SH-SY5Y (cell line): ENCODE measurements at regions not wholly inside any gene's neighbourhood (a gene's known extent, or its start where the extent isn't known, plus 50 kb on each side); places are given as distances from the start of the nearest gene placed in this dataset.

ENCODE experiments used
- GATA2 ChIP-seq: IDR thresholded peaks from 2 replicates; pipeline ENCODE4 v1.6.1; 2011; ENCODE audit warnings: mild to moderate bottlenecking, low read depth, low read length
- GATA3 ChIP-seq: IDR thresholded peaks from 2 replicates; pipeline ENCODE4 v1.6.1; 2011; ENCODE audit warnings: low read depth, mild to moderate bottlenecking, low read length, moderate library complexity

GRCh38 chr2:6792883-6793282, 72.8 kb downstream of the CMPK2 start:
- no peak for TF ChIP-seq GATA2
- no peak for TF ChIP-seq GATA3
